ENCODE measurements at regions not wholly inside any gene's neighbourhood (a gene's known extent, or its start where the extent isn't known, plus 50 kb on each side); places are given as distances from the start of the nearest gene placed in this dataset.

DNA sequence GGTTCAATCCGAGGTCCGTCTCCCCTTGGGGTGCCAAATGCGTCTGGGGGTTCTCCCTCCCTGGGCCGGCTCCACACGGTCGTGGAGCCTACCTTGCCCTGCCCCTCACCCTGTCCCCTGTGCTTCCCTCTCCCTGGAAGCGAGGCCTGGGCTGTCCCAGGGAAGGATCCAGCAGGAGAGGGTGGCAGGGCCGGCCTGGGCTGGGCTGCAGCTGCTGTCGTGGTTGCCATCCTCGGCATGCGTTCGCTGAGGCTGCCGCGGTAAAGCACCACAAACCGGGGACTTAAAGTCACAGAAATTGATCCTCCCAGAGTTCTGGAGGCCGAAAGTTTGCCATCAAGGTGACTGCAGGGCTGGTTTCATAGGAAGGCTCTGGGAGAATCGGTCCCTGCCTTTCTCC is 123.0 kb upstream of the TMPRSS2 start:
- intact Hi-C loops (cut with DNase I): no loop called here
- peaks cover 24% of the 10 kb centered on the region for H3K4me1 ChIP-seq
- H3K27me3 ChIP-seq: no peaks in the 10 kb centered on the region
- H3K27ac ChIP-seq: no peak overlapping the region
- no peak overlapping the region for H3K4me3 ChIP-seq
- no peaks in the 10 kb centered on the region for H3K36me3 ChIP-seq
- no peak for DNase-seq (ENCODE audit: extremely low spot score in 2 of 2)
- no peak for TF ChIP-seq POLR2A (IDR thresholded peaks at IDR 0.05)
- TF ChIP-seq POLR2AphosphoS5 (IDR thresholded peaks at IDR 0.05; ENCODE audit: insufficient read depth in 1 of 2, low read depth in 1 of 2): no peak
- TF ChIP-seq, protein P1, sequence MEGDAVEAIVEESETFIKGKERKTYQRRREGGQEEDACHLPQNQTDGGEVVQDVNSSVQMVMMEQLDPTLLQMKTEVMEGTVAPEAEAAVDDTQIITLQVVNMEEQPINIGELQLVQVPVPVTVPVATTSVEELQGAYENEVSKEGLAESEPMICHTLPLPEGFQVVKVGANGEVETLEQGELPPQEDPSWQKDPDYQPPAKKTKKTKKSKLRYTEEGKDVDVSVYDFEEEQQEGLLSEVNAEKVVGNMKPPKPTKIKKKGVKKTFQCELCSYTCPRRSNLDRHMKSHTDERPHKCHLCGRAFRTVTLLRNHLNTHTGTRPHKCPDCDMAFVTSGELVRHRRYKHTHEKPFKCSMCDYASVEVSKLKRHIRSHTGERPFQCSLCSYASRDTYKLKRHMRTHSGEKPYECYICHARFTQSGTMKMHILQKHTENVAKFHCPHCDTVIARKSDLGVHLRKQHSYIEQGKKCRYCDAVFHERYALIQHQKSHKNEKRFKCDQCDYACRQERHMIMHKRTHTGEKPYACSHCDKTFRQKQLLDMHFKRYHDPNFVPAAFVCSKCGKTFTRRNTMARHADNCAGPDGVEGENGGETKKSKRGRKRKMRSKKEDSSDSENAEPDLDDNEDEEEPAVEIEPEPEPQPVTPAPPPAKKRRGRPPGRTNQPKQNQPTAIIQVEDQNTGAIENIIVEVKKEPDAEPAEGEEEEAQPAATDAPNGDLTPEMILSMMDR (IDR thresholded peaks at IDR 0.05): no peak
- H3K9me3 ChIP-seq: no peaks in the 10 kb centered on the region

DNA sequence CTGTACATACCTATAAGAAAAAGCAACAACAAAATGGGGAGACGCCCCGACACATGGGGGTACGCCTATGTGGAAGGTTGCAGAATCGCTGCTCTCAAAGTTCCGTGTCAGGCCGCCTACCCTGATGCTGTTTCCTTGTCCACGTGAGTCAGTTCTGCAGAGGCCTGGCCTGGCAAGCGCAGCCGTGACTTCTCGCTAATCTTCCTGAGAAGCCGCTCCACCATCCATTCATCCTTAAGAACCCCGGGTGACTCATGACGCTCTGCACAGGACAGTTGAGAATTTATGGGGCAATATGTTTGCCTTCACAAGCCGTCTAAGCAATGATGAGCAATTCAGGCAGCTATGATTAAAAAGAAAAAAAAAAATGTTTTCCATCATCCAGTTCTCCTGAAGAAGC is 122.3 kb upstream of the TMPRSS2 start:
- no peaks in the 10 kb centered on the region for H3K9me3 ChIP-seq
- no peak for DNase-seq (ENCODE audit: extremely low spot score in 2 of 2)
- no peak overlapping the region for H3K4me3 ChIP-seq
- H3K27ac ChIP-seq: no peak overlapping the region
- intact Hi-C loops (cut with DNase I): no loop called here
- no peaks in the 10 kb centered on the region for H3K27me3 ChIP-seq
- TF ChIP-seq POLR2A (IDR thresholded peaks at IDR 0.05): no peak
- TF ChIP-seq POLR2AphosphoS5 (IDR thresholded peaks at IDR 0.05; ENCODE audit: insufficient read depth in 1 of 2, low read depth in 1 of 2): peak in 1 of 2 donors; percentile 75
- H3K4me1 ChIP-seq: peaks cover 24% of the 10 kb centered on the region
- H3K36me3 ChIP-seq: no peaks in the 10 kb centered on the region

DNA sequence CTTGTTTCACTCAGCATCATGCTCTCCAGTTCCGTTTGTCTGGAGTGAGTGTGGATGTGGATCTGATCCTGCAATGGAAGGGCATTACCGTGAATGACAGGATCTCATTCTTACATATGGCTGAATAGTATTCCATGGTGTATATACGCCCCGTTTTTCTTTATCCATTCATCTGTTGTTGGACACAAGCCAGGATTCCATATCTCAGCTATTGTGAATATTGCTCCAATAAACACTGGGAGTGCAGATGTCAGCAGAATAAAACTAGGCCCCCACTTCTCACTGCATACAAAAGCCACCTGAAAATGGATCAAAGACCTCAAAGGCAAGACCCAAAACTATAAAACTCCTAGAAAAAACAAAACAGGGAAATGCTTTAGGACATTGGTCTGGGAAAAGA is 120.3 kb upstream of the TMPRSS2 start:
- Histone ChIP-seq H3K27ac (no peak overlapping the region), H3K9me3 (no peaks in the 10 kb centered on the region), H3K27me3 (no peaks in the 10 kb centered on the region), H3K4me1 (peaks cover 24% of the 10 kb centered on the region), H3K4me3 (no peak overlapping the region), H3K36me3 (no peaks in the 10 kb centered on the region)
- TF ChIP-seq, protein P1 (IDR thresholded peaks at IDR 0.05): no peak
- TF ChIP-seq POLR2AphosphoS5 (IDR thresholded peaks at IDR 0.05; ENCODE audit: insufficient read depth in 1 of 2, low read depth in 1 of 2) (no peak), POLR2A (IDR thresholded peaks at IDR 0.05) (no peak)
- no peak for DNase-seq (ENCODE audit: extremely low spot score in 2 of 2)
- intact Hi-C loops (cut with DNase I): no loop called here

DNA sequence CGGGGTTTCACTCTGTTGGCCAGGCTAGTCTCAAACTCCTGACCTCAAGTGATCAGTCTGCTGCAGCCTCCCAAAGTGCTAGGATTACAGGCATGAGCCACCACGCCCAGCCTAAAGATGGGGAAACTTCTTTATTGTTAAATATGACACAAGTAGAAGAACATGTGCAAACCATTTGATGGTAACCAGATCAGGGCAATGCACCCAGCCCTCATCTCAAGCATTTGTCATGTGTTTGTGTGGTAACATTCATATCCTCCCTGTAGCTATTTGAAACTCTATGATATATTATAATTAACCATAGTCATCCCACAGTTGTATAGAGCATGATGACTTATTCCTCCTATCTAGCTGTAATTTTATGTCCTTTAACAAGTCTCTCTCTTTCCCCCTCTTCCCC is 119.5 kb upstream of the TMPRSS2 start:
- H3K9me3 ChIP-seq: no peaks in the 10 kb centered on the region
- no peak for DNase-seq (ENCODE audit: extremely low spot score in 2 of 2)
- no peaks in the 10 kb centered on the region for H3K36me3 ChIP-seq
- intact Hi-C loops (cut with DNase I): no loop called here
- TF ChIP-seq, protein P1 (IDR thresholded peaks at IDR 0.05): no peak
- TF ChIP-seq POLR2AphosphoS5 (IDR thresholded peaks at IDR 0.05; ENCODE audit: insufficient read depth in 1 of 2, low read depth in 1 of 2) (no peak), POLR2A (IDR thresholded peaks at IDR 0.05) (no peak)
- H3K4me3 ChIP-seq: no peak overlapping the region
- no peaks in the 10 kb centered on the region for H3K27me3 ChIP-seq
- H3K4me1 ChIP-seq: peaks cover 17% of the 10 kb centered on the region
- no peak overlapping the region for H3K27ac ChIP-seq

DNA sequence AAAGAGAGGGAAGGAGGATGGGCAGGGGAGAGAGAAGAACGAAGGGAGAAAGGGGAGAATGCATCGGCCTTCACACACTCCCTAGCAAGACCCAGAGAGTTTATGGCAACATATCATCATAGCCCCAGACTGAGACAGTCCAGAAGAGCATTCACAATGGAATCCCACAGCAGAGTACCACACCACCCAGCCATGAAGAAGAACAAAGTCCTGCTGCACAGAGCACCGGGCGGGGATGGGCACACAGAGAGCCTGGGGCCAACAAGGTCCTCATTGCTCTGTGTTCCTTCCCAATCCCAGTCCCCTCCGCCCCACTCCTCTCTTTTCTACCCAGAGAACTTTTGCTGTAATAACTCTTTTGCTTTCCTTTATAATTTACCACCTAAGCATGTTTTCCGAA is 118.1 kb upstream of the TMPRSS2 start:
- Histone ChIP-seq H3K27ac (no peak overlapping the region), H3K4me3 (no peak overlapping the region), H3K4me1 (peaks cover 15% of the 10 kb centered on the region), H3K9me3 (no peaks in the 10 kb centered on the region), H3K27me3 (no peaks in the 10 kb centered on the region), H3K36me3 (no peaks in the 10 kb centered on the region)
- no peak for DNase-seq (ENCODE audit: extremely low spot score in 2 of 2)
- intact Hi-C loops (cut with DNase I): no loop called here
- TF ChIP-seq POLR2AphosphoS5 (IDR thresholded peaks at IDR 0.05; ENCODE audit: insufficient read depth in 1 of 2, low read depth in 1 of 2): no peak
- TF ChIP-seq POLR2A (IDR thresholded peaks at IDR 0.05): no peak
- TF ChIP-seq, protein P1 (IDR thresholded peaks at IDR 0.05): no peak

Measured in vagina (tissue), 2 donors.